ENCODE measurements at regions not wholly inside any gene's neighbourhood (a gene's known extent, or its start where the extent isn't known, plus 50 kb on each side); places are given as distances from the start of the nearest gene placed in this dataset.

DNA sequence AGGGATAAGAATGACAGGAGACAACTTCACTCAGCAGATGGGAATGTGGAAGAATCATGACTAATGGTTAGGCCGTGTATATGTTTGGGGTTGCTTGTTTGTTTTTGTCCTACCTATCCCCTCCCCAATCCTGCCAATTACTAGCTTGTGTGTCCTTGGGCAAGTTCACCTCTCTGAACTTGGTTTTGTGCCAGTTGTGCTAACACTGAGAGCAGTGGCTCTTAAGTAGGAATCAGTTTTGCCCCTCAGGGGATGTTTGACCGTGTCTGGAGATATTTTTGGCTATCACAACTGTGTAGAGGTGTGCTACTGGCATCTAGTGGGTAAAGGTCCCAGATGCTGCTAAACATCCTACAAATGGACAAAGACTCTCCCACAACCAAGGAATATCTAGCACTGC, 287.0 kb downstream of the DMRT2 start:
- TF ChIP-seq, protein P1, sequence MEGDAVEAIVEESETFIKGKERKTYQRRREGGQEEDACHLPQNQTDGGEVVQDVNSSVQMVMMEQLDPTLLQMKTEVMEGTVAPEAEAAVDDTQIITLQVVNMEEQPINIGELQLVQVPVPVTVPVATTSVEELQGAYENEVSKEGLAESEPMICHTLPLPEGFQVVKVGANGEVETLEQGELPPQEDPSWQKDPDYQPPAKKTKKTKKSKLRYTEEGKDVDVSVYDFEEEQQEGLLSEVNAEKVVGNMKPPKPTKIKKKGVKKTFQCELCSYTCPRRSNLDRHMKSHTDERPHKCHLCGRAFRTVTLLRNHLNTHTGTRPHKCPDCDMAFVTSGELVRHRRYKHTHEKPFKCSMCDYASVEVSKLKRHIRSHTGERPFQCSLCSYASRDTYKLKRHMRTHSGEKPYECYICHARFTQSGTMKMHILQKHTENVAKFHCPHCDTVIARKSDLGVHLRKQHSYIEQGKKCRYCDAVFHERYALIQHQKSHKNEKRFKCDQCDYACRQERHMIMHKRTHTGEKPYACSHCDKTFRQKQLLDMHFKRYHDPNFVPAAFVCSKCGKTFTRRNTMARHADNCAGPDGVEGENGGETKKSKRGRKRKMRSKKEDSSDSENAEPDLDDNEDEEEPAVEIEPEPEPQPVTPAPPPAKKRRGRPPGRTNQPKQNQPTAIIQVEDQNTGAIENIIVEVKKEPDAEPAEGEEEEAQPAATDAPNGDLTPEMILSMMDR (conservative IDR thresholded peaks at IDR 0.05; ENCODE audit: low read length), result no peak
- TF ChIP-seq EZH2phosphoT487 (IDR thresholded peaks at IDR 0.05; ENCODE audit: borderline replicate concordance, low read depth, low read length), result no peak

Measured in OCI-LY7 (cell line).